Stimulated activated CD4-positive, alpha-beta T cell treated with anti-CD3 and anti-CD28 coated beads, Interleukin-12 subunit alpha, Interleukin-12 subunit beta, amount 100 ng/mL, for 48 hours (primary cell): ENCODE measurements at regions not wholly inside any gene's neighbourhood (a gene's known extent, or its start where the extent isn't known, plus 50 kb on each side); places are given as distances from the start of the nearest gene placed in this dataset.

Source experiments
- DNase-seq, 3 donors: peaks; one replicate each; pipeline ENCODE4 v3.0.0-alpha.2; 2020; ENCODE audit warnings: low read depth in 2 of 3, low spot score in 1 of 3

GRCh38 chr1:67559222-67559700, 125.7 kb upstream of the GADD45A start:
- no peak for DNase-seq

- DNase-seq: no peak
Measured at GRCh38 chr1:67560580-67561255, 124.3 kb upstream of the GADD45A start.

- peak; percentile 74 to 89 (median 85) for DNase-seq
Measured at GRCh38 chr1:67561704-67562113, 123.3 kb upstream of the GADD45A start.

GRCh38 chr1:67563684-67564083, 121.3 kb upstream of the GADD45A start:
- no peak for DNase-seq

- DNase-seq: no peak
Measured at GRCh38 chr1:67564193-67564592, 120.8 kb upstream of the GADD45A start.

- DNase-seq: no peak
Measured at GRCh38 chr1:67566803-67567377, 118.1 kb upstream of the GADD45A start.

- DNase-seq: no peak
Measured at GRCh38 chr1:67570486-67571143, 114.4 kb upstream of the GADD45A start.

GRCh38 chr1:67571406-67571805, 113.6 kb upstream of the GADD45A start:
- DNase-seq: no peak

GRCh38 chr1:67571901-67572593, 113.0 kb upstream of the GADD45A start:
- no peak for DNase-seq

- no peak for DNase-seq
Measured at GRCh38 chr1:67572594-67573221, 112.3 kb upstream of the GADD45A start.

GRCh38 chr1:67573311-67573872, 111.6 kb upstream of the GADD45A start:
- DNase-seq: no peak

GRCh38 chr1:67574221-67574620, 110.8 kb upstream of the GADD45A start:
- no peak for DNase-seq

- no peak for DNase-seq
Measured at GRCh38 chr1:67575861-67576260, 109.1 kb upstream of the GADD45A start.

- DNase-seq: no peak
Measured at GRCh38 chr1:67576474-67576873, 108.5 kb upstream of the GADD45A start.

GRCh38 chr1:67577646-67578045, 107.4 kb upstream of the GADD45A start:
- DNase-seq: no peak

GRCh38 chr1:67578397-67579020, 106.5 kb upstream of the GADD45A start:
- no peak for DNase-seq

GRCh38 chr1:67579623-67580394, 105.2 kb upstream of the GADD45A start:
- no peak for DNase-seq

GRCh38 chr1:67580691-67581403, 104.2 kb upstream of the GADD45A start:
- no peak for DNase-seq
